C4-2B (cell line): ENCODE measurements at regions not wholly inside any gene's neighbourhood (a gene's known extent, or its start where the extent isn't known, plus 50 kb on each side); places are given as distances from the start of the nearest gene placed in this dataset.
A peak's percentile ranks its signal among the peaks of the same experiment; 100 is the strongest.

ENCODE experiments used
- CTCF ChIP-seq: fragments of 450-650 bp; conservative IDR thresholded peaks from 2 replicates; pipeline ENCODE4 v1.5.1; 2017; ENCODE audit warnings: mild to moderate bottlenecking
- ZFX ChIP-seq: fragments of 450-650 bp; IDR thresholded peaks from 2 replicates; pipeline ENCODE4 v1.6.1; 2017

- peak; percentile 62 for TF ChIP-seq CTCF
- TF ChIP-seq ZFX: no peak
Measured at GRCh38 chr7:21300692-21301091, 127.2 kb upstream of the SP4 start.
